ENCODE measurements at regions not wholly inside any gene's neighbourhood (a gene's known extent, or its start where the extent isn't known, plus 50 kb on each side); places are given as distances from the start of the nearest gene placed in this dataset.

GRCh38 chr6:144806222-144806621 lies 521.1 kb downstream of the UTRN start:
- no peak for DNase-seq
- Histone ChIP-seq H3K18ac (ENCODE audit: insufficient read length, low read depth, low read length) (no peak overlapping the region), H2BK20ac (ENCODE audit: low read depth, low read length, poor library complexity, severe bottlenecking) (no peak overlapping the region), H2AK5ac (ENCODE audit: insufficient read length, low read length) (no peak overlapping the region), H4K91ac (ENCODE audit: insufficient read length, low read depth, low read length) (no peak overlapping the region), H2BK12ac (ENCODE audit: insufficient read length, low read depth, low read length) (no peak overlapping the region), H3T11ph (ENCODE audit: low read length) (no peak overlapping the region), H3K79me1 (ENCODE audit: insufficient read depth, low read depth, low read length, poor library complexity, severe bottlenecking) (no peaks in the 10 kb centered on the region), H2BK120ac (ENCODE audit: low read depth, low read length, poor library complexity, severe bottlenecking) (no peak overlapping the region), H3K4ac (ENCODE audit: low read depth, low read length) (no peak overlapping the region), H2BK15ac (ENCODE audit: low read depth, low read length) (no peak overlapping the region), H3K14ac (ENCODE audit: insufficient read depth, low read length) (no peak overlapping the region), H2BK5ac (ENCODE audit: insufficient read length, low read length) (no peak overlapping the region), H3K4me2 (ENCODE audit: insufficient read depth, insufficient read length, low read length) (no peak overlapping the region), H3K23me2 (ENCODE audit: insufficient read length, low read depth, low read length, poor library complexity, severe bottlenecking) (no peaks in the 10 kb centered on the region), H3K4me1 (ENCODE audit: insufficient read depth, low read length) (no peaks in the 10 kb centered on the region), H4K20me1 (ENCODE audit: control insufficient read depth, insufficient read depth, insufficient read length) (no peaks in the 10 kb centered on the region), H2AFZ (ENCODE audit: low read length) (no peak overlapping the region), H3K23ac (ENCODE audit: insufficient read length, low read depth, low read length) (no peak overlapping the region), H3K9me3 (ENCODE audit: control insufficient read depth, low read depth, low read length) (no peaks in the 10 kb centered on the region), H4K8ac (replicated peaks; ENCODE audit: insufficient read length, low read depth, low read length) (no peak overlapping the region), H3K79me2 (ENCODE audit: insufficient read depth, low read length) (no peaks in the 10 kb centered on the region), H4K5ac (ENCODE audit: insufficient read length, low read depth, low read length) (no peak overlapping the region), H3K9ac (ENCODE audit: extremely low read depth, insufficient read length, low read length) (no peak overlapping the region), H3K56ac (ENCODE audit: insufficient read length, low read depth, low read length) (no peak overlapping the region), H3K27ac (ENCODE audit: insufficient read length, low read depth, low read length) (no peak overlapping the region), H3K27me3 (ENCODE audit: insufficient read depth, low read length) (no peaks in the 10 kb centered on the region)
- Mint-ChIP-seq H3K4me1 (peaks cover 4 to 5% of the 10 kb centered on the region in 2 experiments; a peak in 2 of 4 replicates), H3K27me3 (ENCODE audit: low read depth) (no peaks in the 10 kb centered on the region), H3K27ac (no peak overlapping the region), H3K4me3 (no peak overlapping the region), H3K9me3 (no peaks in the 10 kb centered on the region), H3K36me3 (ENCODE audit: insufficient read depth in 1 of 3, low read depth in 3 of 3) (peaks cover 0 to 10% (median 0%) of the 10 kb centered on the region in 3 experiments; a peak in 2 of 7 replicates)
- TF ChIP-seq CTCF (conservative IDR thresholded peaks at IDR 0.05) = no peak

Data from H9 (cell line).